HepG2 (cell line): ENCODE measurements at regions not wholly inside any gene's neighbourhood (a gene's known extent, or its start where the extent isn't known, plus 50 kb on each side); places are given as distances from the start of the nearest gene placed in this dataset.
A peak's percentile ranks its signal among the peaks of the same experiment; 100 is the strongest.

Experiments used
- ATAC-seq: fragments of 200-7000 bp; cut with Tn5 transposase; 3 replicates; pipeline ENCODE4 v1.9.1; 2020; ENCODE audit warnings: mild to moderate bottlenecking, moderate library complexity
- BruUV-seq: library from RNA; stranded (reverse); fragments of 400-500 nt; replicated peaks from 2 replicates; lab custom pipeline; 2021; lab: Mats Ljungman, UMichigan
- CTCF ChIA-PET: fragments of 300-600 bp; formaldehyde crosslinking; extraction: SDS; loops from one replicate; lab custom pipeline; 2021; ENCODE audit warnings: low total read pairs, inconsistent platforms, low intra/inter-chr PET ratio; lab: Yijun Ruan, JAX
- POLR2A ChIA-PET: fragments of 350-600 bp; sonication (Branson Sonifier 250); formaldehyde crosslinking; loops from one replicate; lab custom pipeline; 2020; ENCODE audit warnings: antibody characterized with exemption, inconsistent platforms; lab: Yijun Ruan, JAX
- DNase-seq: peaks from one replicate; pipeline ENCODE4 v3.0.0-alpha.2; 2015; ENCODE audit warnings: low spot score
- FAIRE-seq: peaks from 3 replicates; lab custom pipeline; 2011; peaks lifted over from hg19 to GRCh38; lab: Jason Lieb, UNC
- H2AFZ ChIP-seq: one replicate; pipeline ENCODE4 v1.6.1; 2011; ENCODE audit warnings: low read length, inconsistent platforms
- H3K27ac ChIP-seq: fragments of 300-600 bp; 3 replicates; pipeline ENCODE4 v1.8.0; 2011; ENCODE audit warnings: mixed run types, mild to moderate bottlenecking, mixed read lengths, low read length, inconsistent platforms; ENCODE audit not compliant: insufficient read depth; ENCODE audit errors: extremely low read length
- H3K27me3 ChIP-seq, 2 experiments: fragments of 200-600 bp in 1 of 2; 2 replicates in 1 of 2; 3 replicates in 1 of 2; pipeline versions ENCODE4 v1.6.0 to v1.8.0; 2011; ENCODE audit warnings: low read length in 2 of 2, mild to moderate bottlenecking in 2 of 2, moderate library complexity in 2 of 2, inconsistent platforms in 1 of 2; ENCODE audit not compliant: insufficient read depth in 2 of 2, control insufficient read depth in 1 of 2
- H3K36me3 ChIP-seq, 2 experiments: fragments of 200-600 bp in 1 of 2; replicated peaks in 1 of 2; 2 replicates in 1 of 2; 3 replicates in 1 of 2; pipeline versions ENCODE4 v1.5.1 to v1.8.0; 2011; ENCODE audit warnings: low read length in 2 of 2, inconsistent platforms in 1 of 2; ENCODE audit not compliant: insufficient read depth in 2 of 2, control insufficient read depth in 1 of 2
- H3K4me1 ChIP-seq: 2 replicates; pipeline ENCODE4 v1.5.1; 2012; ENCODE audit warnings: low read length, inconsistent platforms; ENCODE audit not compliant: insufficient read depth
- H3K4me2 ChIP-seq: 2 replicates; pipeline ENCODE4 v1.6.0; 2011; ENCODE audit warnings: low read depth, low read length, inconsistent platforms
- H3K4me3 ChIP-seq, 3 experiments: fragments of 200-600 bp in 1 of 3; sonication (generic), shearing (Covaris generic) in 1 of 3; replicated peaks in 1 of 3; 2 replicates each; pipeline ENCODE4 v1.5.1; 2011 to 2016; ENCODE audit warnings: low read length in 3 of 3, inconsistent platforms in 2 of 3, low read depth in 2 of 3, mild to moderate bottlenecking in 2 of 3, control low read depth in 1 of 3, mixed read lengths in 1 of 3; ENCODE audit not compliant: insufficient read depth in 1 of 3
- H3K79me2 ChIP-seq: one replicate; pipeline ENCODE4 v1.6.1; 2011; ENCODE audit warnings: low read length, inconsistent platforms; ENCODE audit not compliant: insufficient read depth
- H3K9ac ChIP-seq: 2 replicates; pipeline ENCODE4 v1.6.0; 2011; ENCODE audit warnings: mild to moderate bottlenecking, low read depth, low read length, inconsistent platforms; ENCODE audit not compliant: insufficient read depth
- H3K9me3 ChIP-seq: 2 replicates; pipeline ENCODE4 v1.5.1; 2012; ENCODE audit warnings: mild to moderate bottlenecking, low read length
- H4K20me1 ChIP-seq: 2 replicates; pipeline ENCODE4 v1.6.0; 2011; ENCODE audit warnings: inconsistent platforms, mild to moderate bottlenecking, low read length, moderate library complexity; ENCODE audit not compliant: insufficient read depth
- BRCA1 ChIP-seq: sonication (generic); formaldehyde crosslinking; IDR thresholded peaks from 2 replicates; pipeline ENCODE4 v1.4.0; 2020; ENCODE audit warnings: missing genetic modification reagents
- DNMT1 ChIP-seq: sonication (generic); formaldehyde crosslinking; IDR thresholded peaks from 2 replicates; pipeline ENCODE4 v1.5.1; 2020; ENCODE audit warnings: mild to moderate bottlenecking, missing genetic modification reagents
- MAFF ChIP-seq: IDR thresholded peaks from 2 replicates; pipeline ENCODE4 v1.6.1; 2011; ENCODE audit warnings: low read depth, low read length, improper control_type of control experiment
- MAFK ChIP-seq, 2 experiments: IDR thresholded peaks in 1 of 2; conservative IDR thresholded peaks in 1 of 2; 2 replicates each; pipeline ENCODE4 v1.6.1; 2011; ENCODE audit warnings: improper control_type of control experiment in 2 of 2, low read length in 2 of 2
- NR2F1 ChIP-seq, 2 experiments: fragments of 450-650 bp in 1 of 2; formaldehyde crosslinking in 1 of 2; IDR thresholded peaks; 2 replicates each; pipeline versions ENCODE4 v1.5.0 to v1.6.1; 2016 to 2020; ENCODE audit warnings: mild to moderate bottlenecking in 1 of 2, missing compliant biosample characterization in 1 of 2, missing genetic modification reagents in 1 of 2, moderate library complexity in 1 of 2
- RFX3 ChIP-seq: IDR thresholded peaks from 2 replicates; pipeline ENCODE4 v1.6.1; 2016; ENCODE audit warnings: missing biosample characterization, missing genetic modification reagents
- RXRB ChIP-seq: IDR thresholded peaks from 2 replicates; pipeline ENCODE4 v1.6.1; 2016; ENCODE audit warnings: borderline replicate concordance, missing genetic modification reagents, missing compliant biosample characterization
- TEAD3 ChIP-seq: optimal IDR thresholded peaks from 2 replicates; pipeline ENCODE3; 2016; ENCODE audit warnings: borderline replicate concordance
- ZFP62 ChIP-seq: sonication (generic); formaldehyde crosslinking; IDR thresholded peaks from 2 replicates; pipeline ENCODE4 v1.4.0; 2020; ENCODE audit warnings: missing genetic modification reagents
- ZMYM2 ChIP-seq: sonication (generic); formaldehyde crosslinking; IDR thresholded peaks from 2 replicates; pipeline ENCODE4 v1.8.0; 2022; ENCODE audit warnings: mild to moderate bottlenecking, missing genetic modification reagents
- ZNF552 ChIP-seq: sonication (generic); formaldehyde crosslinking; IDR thresholded peaks from 2 replicates; pipeline ENCODE4 v1.9.0; 2022; ENCODE audit warnings: missing genetic modification reagents, mild to moderate bottlenecking, borderline replicate concordance
- ZSCAN25 ChIP-seq: sonication (generic); formaldehyde crosslinking; IDR thresholded peaks from 2 replicates; pipeline ENCODE4 v1.8.0; 2022; ENCODE audit warnings: mild to moderate bottlenecking, missing genetic modification reagents
- WGBS: methylation state at CpG from one replicate; pipeline ENCODE4 v1.1.6; 2017; ENCODE audit warnings: low lambda C conversion rate; 5-methylcytosine and 5-hydroxymethylcytosine counted together
- in situ Hi-C: cut with HindIII; loops from 2 replicates; pipeline ENCODE4 v1.10.0; 2017; ENCODE audit warnings: low pct_unique_long_range_greater_than_20kb; ENCODE audit not compliant: extremely low pct_ligation_motif_present
- intact Hi-C: fragments of 100-400 bp; cut with micrococcal nuclease; formaldehyde crosslinking; loops from one replicate; pipeline ENCODE4 v1.10.0; 2022; ENCODE audit not compliant: unreplicated experiment
- TF ChIP-seq, protein P1 (sequence below): IDR thresholded peaks from 2 replicates; pipeline ENCODE4 v1.6.1; 2016; ENCODE audit warnings: low read depth, control low read depth
- TF ChIP-seq, protein P2 (sequence below): sonication (generic); formaldehyde crosslinking; IDR thresholded peaks from 2 replicates; pipeline ENCODE4 v1.8.1; 2023; ENCODE audit warnings: mild to moderate bottlenecking, missing genetic modification reagents

DNA sequence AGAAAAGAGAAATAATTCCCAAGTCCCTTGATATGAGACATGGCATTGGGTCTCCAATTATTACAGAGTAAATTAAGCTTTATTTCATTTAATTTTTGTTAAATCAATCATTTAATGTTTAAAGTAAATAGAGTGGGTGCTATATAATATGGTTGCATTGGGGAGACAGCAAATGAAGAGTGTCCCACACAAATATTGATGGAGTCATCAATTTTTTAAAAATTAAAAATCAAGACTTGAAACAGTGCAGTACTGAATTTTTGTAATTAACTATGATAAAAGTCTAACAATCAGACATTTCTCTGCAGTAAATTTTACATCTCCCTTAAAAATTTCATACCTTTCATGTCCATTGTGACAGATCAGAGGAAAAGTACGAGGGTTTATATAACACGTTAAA lies 193.9 kb upstream of the ID4 start:
- intact Hi-C loops (loop anchor here (10.0 kb wide), 1 partner anchor 212 kb away; no protein-coding TSS in a partner anchor), in situ Hi-C loops (no loop called here)
- ATAC-seq (no peak), DNase-seq (no peak), FAIRE-seq (no peak)
- WGBS, result 42% methylated on average over 2 of the region's 2 CpGs
- no peaks in the 10 kb centered on the region for H4K20me1 ChIP-seq
- no peaks in the 10 kb centered on the region for H3K79me2 ChIP-seq
- no peak overlapping the region for H3K4me2 ChIP-seq
- peak; percentile 62 for TF ChIP-seq MAFF
- TF ChIP-seq MAFK (conservative IDR thresholded peaks at IDR 0.05 in 1 of 2, IDR thresholded peaks at IDR 0.05 in 1 of 2; ENCODE audit: low read length in 2 of 2), result peak; percentile 66 to 76; a peak in 3 of 4 replicates
- TF ChIP-seq, protein P1, sequence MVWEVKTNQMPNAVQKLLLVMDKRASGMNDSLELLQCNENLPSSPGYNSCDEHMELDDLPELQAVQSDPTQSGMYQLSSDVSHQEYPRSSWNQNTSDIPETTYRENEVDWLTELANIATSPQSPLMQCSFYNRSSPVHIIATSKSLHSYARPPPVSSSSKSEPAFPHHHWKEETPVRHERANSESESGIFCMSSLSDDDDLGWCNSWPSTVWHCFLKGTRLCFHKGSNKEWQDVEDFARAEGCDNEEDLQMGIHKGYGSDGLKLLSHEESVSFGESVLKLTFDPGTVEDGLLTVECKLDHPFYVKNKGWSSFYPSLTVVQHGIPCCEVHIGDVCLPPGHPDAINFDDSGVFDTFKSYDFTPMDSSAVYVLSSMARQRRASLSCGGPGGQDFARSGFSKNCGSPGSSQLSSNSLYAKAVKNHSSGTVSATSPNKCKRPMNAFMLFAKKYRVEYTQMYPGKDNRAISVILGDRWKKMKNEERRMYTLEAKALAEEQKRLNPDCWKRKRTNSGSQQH, result no peak
- H3K27ac ChIP-seq, result no peak overlapping the region
- POLR2A ChIA-PET, result no interaction called here
- H3K36me3 ChIP-seq, result no peaks in the 10 kb centered on the region
- no peak overlapping the region for H3K9ac ChIP-seq
- no peaks in the 10 kb centered on the region for H3K4me1 ChIP-seq
- CTCF ChIA-PET, result no interaction called here
- H3K27me3 ChIP-seq, result no peaks in the 10 kb centered on the region
- no TSS peak for BruUV-seq
- no peaks in the 10 kb centered on the region for H3K9me3 ChIP-seq
- no peak overlapping the region for H2AFZ ChIP-seq
- H3K4me3 ChIP-seq, result no peak overlapping the region

DNA sequence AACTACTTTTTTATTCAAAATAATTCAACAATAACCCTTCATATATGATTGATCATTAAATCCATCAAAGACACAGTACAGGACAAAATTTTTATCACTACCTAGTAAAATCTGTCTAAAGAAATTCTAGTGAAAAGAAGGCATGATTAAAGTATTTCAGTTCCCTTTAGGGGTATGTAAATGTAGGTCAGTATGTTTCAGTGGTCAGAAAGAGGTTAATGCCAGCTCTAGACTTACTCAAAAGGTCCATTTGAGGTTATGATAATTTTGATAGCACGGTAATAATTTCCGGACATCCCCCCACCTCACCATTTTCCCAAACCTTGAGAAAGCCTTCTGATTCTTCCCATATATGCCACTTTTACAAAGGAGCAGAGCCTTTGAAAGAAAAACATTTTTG lies 193.5 kb upstream of the ID4 start:
- POLR2A ChIA-PET, result no interaction called here
- Histone ChIP-seq H3K9me3 (no peaks in the 10 kb centered on the region), H2AFZ (no peak overlapping the region), H3K9ac (no peak overlapping the region), H3K4me1 (no peaks in the 10 kb centered on the region), H3K4me3 (no peak overlapping the region), H3K36me3 (no peaks in the 10 kb centered on the region), H3K4me2 (no peak overlapping the region), H4K20me1 (no peaks in the 10 kb centered on the region), H3K79me2 (no peaks in the 10 kb centered on the region), H3K27ac (no peak overlapping the region), H3K27me3 (no peaks in the 10 kb centered on the region)
- in situ Hi-C loops, result no loop called here
- ATAC-seq (no peak), DNase-seq (no peak), FAIRE-seq (no peak)
- 25% methylated on average over 2 of the region's 2 CpGs for WGBS
- intact Hi-C loops, result loop anchor here (10.0 kb wide), 1 partner anchor 211 kb away; no protein-coding TSS in a partner anchor
- no TSS peak for BruUV-seq
- CTCF ChIA-PET, result no interaction called here
- TF ChIP-seq RFX3 (CRISPR knock-in tag) (no peak), RXRB (CRISPR knock-in tag) (no peak), DNMT1 (CRISPR knock-in tag) (no peak), TEAD3 (CRISPR knock-in tag) (no peak), ZNF552 (CRISPR knock-in tag) (no peak), ZMYM2 (CRISPR knock-in tag) (no peak), NR2F1 (CRISPR knock-in tag; IDR thresholded peaks at IDR 0.05) (no peak), BRCA1 (CRISPR knock-in tag) (no peak), ZSCAN25 (CRISPR knock-in tag) (no peak), ZFP62 (CRISPR knock-in tag) (no peak)
- TF ChIP-seq, protein P2, sequence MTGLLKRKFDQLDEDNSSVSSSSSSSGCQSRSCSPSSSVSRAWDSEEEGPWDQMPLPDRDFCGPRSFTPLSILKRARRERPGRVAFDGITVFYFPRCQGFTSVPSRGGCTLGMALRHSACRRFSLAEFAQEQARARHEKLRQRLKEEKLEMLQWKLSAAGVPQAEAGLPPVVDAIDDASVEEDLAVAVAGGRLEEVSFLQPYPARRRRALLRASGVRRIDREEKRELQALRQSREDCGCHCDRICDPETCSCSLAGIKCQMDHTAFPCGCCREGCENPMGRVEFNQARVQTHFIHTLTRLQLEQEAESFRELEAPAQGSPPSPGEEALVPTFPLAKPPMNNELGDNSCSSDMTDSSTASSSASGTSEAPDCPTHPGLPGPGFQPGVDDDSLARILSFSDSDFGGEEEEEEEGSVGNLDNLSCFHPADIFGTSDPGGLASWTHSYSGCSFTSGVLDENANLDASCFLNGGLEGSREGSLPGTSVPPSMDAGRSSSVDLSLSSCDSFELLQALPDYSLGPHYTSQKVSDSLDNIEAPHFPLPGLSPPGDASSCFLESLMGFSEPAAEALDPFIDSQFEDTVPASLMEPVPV (CRISPR knock-in tag), result no peak
